HEK293 (cell line): ENCODE measurements at regions not wholly inside any gene's neighbourhood (a gene's known extent, or its start where the extent isn't known, plus 50 kb on each side); places are given as distances from the start of the nearest gene placed in this dataset.

Source experiments
- CTCF ChIA-PET: fragments of 350-600 bp; formaldehyde crosslinking; extraction: SDS; loops from one replicate; lab custom pipeline; 2021; ENCODE audit warnings: antibody characterized with exemption; lab: Yijun Ruan, JAX
- POLR2A ChIA-PET: fragments of 300-600 bp; formaldehyde crosslinking; extraction: SDS; loops from one replicate; lab custom pipeline; 2020; ENCODE audit warnings: antibody characterized with exemption, inconsistent platforms; lab: Yijun Ruan, JAX
- H3K27ac ChIP-seq: fragments of 200-500 bp; sonication (Bioruptor generic); 2 replicates; pipeline ENCODE4 v1.5.1; 2014; ENCODE audit warnings: low read depth, low read length, control low read depth, inconsistent platforms; ENCODE audit errors: extremely low read depth
- H3K36me3 ChIP-seq, 2 experiments: fragments of 200-500 bp in 1 of 2; sonication (Bioruptor generic) in 1 of 2; 1 replicate in 1 of 2; 2 replicates in 1 of 2; pipeline ENCODE4 v1.5.1; 2014 to 2017; ENCODE audit warnings: inconsistent platforms in 2 of 2, low read length in 2 of 2; ENCODE audit not compliant: control insufficient read depth in 2 of 2, insufficient read depth in 1 of 2
- H3K4me1 ChIP-seq: fragments of 200-500 bp; sonication (Bioruptor generic); 2 replicates; pipeline ENCODE4 v1.5.1; 2014; ENCODE audit warnings: mild to moderate bottlenecking, low read length, inconsistent platforms; ENCODE audit not compliant: control insufficient read depth, insufficient read depth
- H3K4me3 ChIP-seq: 2 replicates; pipeline ENCODE4 v1.5.1; 2011; ENCODE audit warnings: low read depth, mild to moderate bottlenecking, control low read depth, low read length, moderate library complexity
- H3K9me3 ChIP-seq: fragments of 200-500 bp; sonication (Bioruptor generic); 2 replicates; pipeline ENCODE4 v1.5.1; 2014; ENCODE audit warnings: low read depth, low read length, inconsistent platforms; ENCODE audit not compliant: control insufficient read depth, insufficient read depth
- KLF10 ChIP-seq: fragments of 450-650 bp; IDR thresholded peaks from 2 replicates; pipeline ENCODE4 v1.5.1; 2018; ENCODE audit warnings: missing biosample characterization, mild to moderate bottlenecking, missing genetic modification characterization
- SP2 ChIP-seq: fragments of 450-650 bp; formaldehyde crosslinking; IDR thresholded peaks from 2 replicates; pipeline ENCODE4 v1.5.1; 2016; ENCODE audit warnings: missing biosample characterization, missing genetic modification characterization
- ZNF133 ChIP-seq: fragments of 450-650 bp; formaldehyde crosslinking; IDR thresholded peaks from 2 replicates; pipeline ENCODE4 v1.5.1; 2016; ENCODE audit warnings: missing biosample characterization, missing genetic modification characterization
- ZNF157 ChIP-seq: fragments of 450-650 bp; formaldehyde crosslinking; IDR thresholded peaks from 2 replicates; pipeline ENCODE4 v1.5.1; 2016; ENCODE audit warnings: missing biosample characterization, missing genetic modification characterization
- ZNF202 ChIP-seq: fragments of 450-650 bp; formaldehyde crosslinking; IDR thresholded peaks from 2 replicates; pipeline ENCODE4 v1.5.1; 2016; ENCODE audit warnings: missing biosample characterization, missing genetic modification characterization, borderline replicate concordance
- ZNF274 ChIP-seq, 2 experiments: fragments of 200-500 bp in 1 of 2; fragments of 450-650 bp in 1 of 2; sonication (Bioruptor generic) in 1 of 2; formaldehyde crosslinking in 1 of 2; IDR thresholded peaks; 2 replicates each; pipeline versions ENCODE4 v1.5.1 to v1.6.1; 2014 to 2016; ENCODE audit warnings: borderline replicate concordance in 1 of 2, inconsistent platforms in 1 of 2, low read length in 1 of 2, missing biosample characterization in 1 of 2, missing genetic modification characterization in 1 of 2
- ZNF302 ChIP-seq: fragments of 450-650 bp; formaldehyde crosslinking; IDR thresholded peaks from 2 replicates; pipeline ENCODE4 v1.5.1; 2016; ENCODE audit warnings: missing biosample characterization, missing genetic modification characterization, low read depth
- ZNF362 ChIP-seq: fragments of 450-650 bp; formaldehyde crosslinking; IDR thresholded peaks from 2 replicates; pipeline ENCODE4 v1.5.1; 2016; ENCODE audit warnings: missing biosample characterization, missing genetic modification characterization
- ZNF37A ChIP-seq: fragments of 450-650 bp; IDR thresholded peaks from 2 replicates; pipeline ENCODE4 v1.5.1; 2018; ENCODE audit warnings: missing biosample characterization, missing genetic modification characterization
- ZNF48 ChIP-seq: fragments of 450-650 bp; formaldehyde crosslinking; IDR thresholded peaks from 2 replicates; pipeline ENCODE4 v1.5.1; 2016; ENCODE audit warnings: missing biosample characterization, missing genetic modification characterization
- ZNF555 ChIP-seq: fragments of 450-650 bp; formaldehyde crosslinking; conservative IDR thresholded peaks from 2 replicates; pipeline ENCODE4 v1.5.1; 2017; ENCODE audit warnings: missing biosample characterization, mild to moderate bottlenecking, missing genetic modification characterization, inconsistent platforms
- ZNF560 ChIP-seq: fragments of 450-650 bp; formaldehyde crosslinking; IDR thresholded peaks from 2 replicates; pipeline ENCODE4 v1.5.1; 2017; ENCODE audit warnings: missing biosample characterization, missing genetic modification characterization, borderline replicate concordance
- ZNF596 ChIP-seq: fragments of 450-650 bp; IDR thresholded peaks from 2 replicates; pipeline ENCODE4 v1.5.0; 2018; ENCODE audit warnings: missing biosample characterization, mild to moderate bottlenecking, missing genetic modification characterization, moderate library complexity
- ZNF600 ChIP-seq: fragments of 450-650 bp; formaldehyde crosslinking; IDR thresholded peaks from 2 replicates; pipeline ENCODE4 v1.5.1; 2016; ENCODE audit warnings: missing biosample characterization, missing genetic modification characterization
- ZNF629 ChIP-seq: fragments of 450-650 bp; formaldehyde crosslinking; IDR thresholded peaks from 2 replicates; pipeline ENCODE4 v1.5.1; 2017; ENCODE audit warnings: missing biosample characterization, missing genetic modification characterization
- ZNF791 ChIP-seq: fragments of 450-650 bp; formaldehyde crosslinking; IDR thresholded peaks from 2 replicates; pipeline ENCODE4 v1.5.1; 2016; ENCODE audit warnings: missing biosample characterization, missing genetic modification characterization
- ZSCAN30 ChIP-seq: fragments of 450-650 bp; IDR thresholded peaks from 2 replicates; pipeline ENCODE4 v1.5.1; 2018; ENCODE audit warnings: missing biosample characterization, mild to moderate bottlenecking, missing genetic modification characterization, moderate library complexity
- TF ChIP-seq, protein P1 (sequence below): fragments of 450-650 bp; formaldehyde crosslinking; IDR thresholded peaks from 2 replicates; pipeline ENCODE4 v1.5.1; 2016; ENCODE audit warnings: missing biosample characterization, missing genetic modification characterization
- TF ChIP-seq, protein P2 (sequence below): fragments of 450-650 bp; formaldehyde crosslinking; IDR thresholded peaks from 2 replicates; pipeline ENCODE4 v1.5.1; 2016; ENCODE audit warnings: missing biosample characterization, missing genetic modification characterization
- TF ChIP-seq, protein P3 (sequence below): fragments of 450-650 bp; formaldehyde crosslinking; IDR thresholded peaks from 2 replicates; pipeline ENCODE4 v1.5.1; 2017; ENCODE audit warnings: missing biosample characterization, missing genetic modification characterization
- TF ChIP-seq, protein P4 (sequence below): fragments of 450-650 bp; formaldehyde crosslinking; IDR thresholded peaks from 2 replicates; pipeline ENCODE4 v1.5.1; 2016; ENCODE audit warnings: missing biosample characterization, missing genetic modification characterization

DNA sequence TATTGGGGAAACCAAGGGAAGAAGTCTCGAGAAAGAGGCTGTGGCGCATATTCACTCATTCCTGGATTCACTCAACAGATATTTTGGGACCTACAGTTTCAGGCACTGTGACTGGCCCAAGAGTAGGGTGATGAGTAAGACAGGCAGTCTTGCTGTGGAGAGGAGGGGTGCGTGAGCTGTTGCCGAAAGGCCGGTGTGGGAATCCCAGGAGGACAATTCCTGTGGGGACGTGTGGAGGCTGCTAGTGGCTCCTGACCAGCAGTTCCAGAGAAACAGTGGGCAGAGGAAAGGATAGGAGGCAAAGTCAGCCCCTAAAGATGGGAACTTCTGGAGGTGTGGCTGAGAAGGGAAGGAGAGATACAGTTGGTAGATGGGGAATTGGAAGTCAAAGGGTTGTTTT is 59.3 kb upstream of the GRB10 start:
- Histone ChIP-seq H3K4me1 (no peaks in the 10 kb centered on the region), H3K27ac (no peak overlapping the region), H3K9me3 (no peaks in the 10 kb centered on the region), H3K4me3 (no peak overlapping the region), H3K36me3 (no peaks in the 10 kb centered on the region)
- ChIA-PET CTCF (interaction anchor here (0.6 kb wide), 1 partner anchor 364 kb away, joined by 3 read pairs; no protein-coding TSS in a partner anchor), POLR2A (no interaction called here)
- TF ChIP-seq ZNF555 (tag by site-specific recombination), result no peak
- TF ChIP-seq ZNF48, result no peak
- no peak for TF ChIP-seq ZNF157 (tag by site-specific recombination)
- TF ChIP-seq SP2 (tag by site-specific recombination), result no peak
- TF ChIP-seq ZNF133 (tag by site-specific recombination), result no peak
- no peak for TF ChIP-seq ZNF600 (tag by site-specific recombination)
- no peak for TF ChIP-seq ZNF202 (tag by site-specific recombination)
- no peak for TF ChIP-seq ZNF302 (tag by site-specific recombination)
- TF ChIP-seq, protein P1, sequence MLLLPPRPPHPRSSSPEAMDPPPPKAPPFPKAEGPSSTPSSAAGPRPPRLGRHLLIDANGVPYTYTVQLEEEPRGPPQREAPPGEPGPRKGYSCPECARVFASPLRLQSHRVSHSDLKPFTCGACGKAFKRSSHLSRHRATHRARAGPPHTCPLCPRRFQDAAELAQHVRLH (tag by site-specific recombination), result no peak
- no peak for TF ChIP-seq ZNF37A (tag by site-specific recombination)
- no peak for TF ChIP-seq ZNF560

DNA sequence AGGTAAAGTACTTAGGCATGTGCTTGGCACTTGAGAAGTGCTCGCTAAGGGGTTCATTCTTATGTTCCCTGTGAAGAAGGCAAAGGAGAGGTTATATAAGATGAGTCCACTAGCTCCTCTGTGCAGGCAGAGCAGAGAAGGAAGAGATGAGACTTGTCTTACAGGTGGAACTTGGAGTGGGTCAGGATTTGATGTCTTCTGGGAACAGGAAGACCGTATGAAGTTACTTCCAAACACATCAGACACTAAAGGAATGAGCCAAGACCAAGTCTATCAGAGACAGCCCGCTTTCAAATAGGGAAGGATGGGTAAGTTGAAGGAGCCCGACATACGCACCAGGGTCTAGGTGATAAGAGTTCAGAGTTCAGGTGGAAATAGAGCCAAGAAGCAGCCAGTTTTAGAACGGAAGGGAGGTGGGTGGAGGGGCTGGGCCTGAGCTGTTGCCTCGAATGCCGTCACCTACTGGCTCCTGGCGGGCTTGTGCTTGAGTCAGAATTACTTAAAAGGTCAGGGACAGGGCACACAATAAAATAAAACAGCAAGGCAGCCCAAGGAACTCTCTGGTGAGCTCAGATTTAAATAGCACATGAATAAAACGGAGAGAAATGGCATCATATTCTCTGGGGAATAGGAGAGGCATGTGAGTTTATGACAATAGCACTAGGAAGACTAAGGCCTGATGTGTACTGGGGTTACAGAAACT is 56.1 kb upstream of the GRB10 start:
- Histone ChIP-seq H3K9me3 (no peaks in the 10 kb centered on the region), H3K4me3 (no peak overlapping the region), H3K4me1 (no peaks in the 10 kb centered on the region), H3K27ac (no peak overlapping the region; the same call in 1 of the 2 replicates), H3K36me3 (no peaks in the 10 kb centered on the region)
- CTCF ChIA-PET, result interaction anchor here (0.6 kb wide), 1 partner anchor 262 kb away, joined by 3 read pairs; no protein-coding TSS in a partner anchor
- TF ChIP-seq ZNF791 (no peak), ZNF629 (tag by site-specific recombination) (0 out of 2 replicates have a peak, but pooled peaks have one; percentile 21)
- POLR2A ChIA-PET, result interaction anchor here (1.9 kb wide), 1 partner anchor 17 kb away, joined by 5 read pairs; no protein-coding TSS in a partner anchor

- H3K27ac ChIP-seq, result no peak overlapping the region; the same call in 1 of the 2 replicates
- no peaks in the 10 kb centered on the region for H3K9me3 ChIP-seq
- H3K36me3 ChIP-seq, result no peaks in the 10 kb centered on the region
- CTCF ChIA-PET, result no interaction called here
- POLR2A ChIA-PET, result interaction anchor here (1.9 kb wide), 1 partner anchor 16 kb away, joined by 5 read pairs; no protein-coding TSS in a partner anchor
- no peaks in the 10 kb centered on the region; the same call in 1 of the 2 replicates for H3K4me1 ChIP-seq
- no peak for TF ChIP-seq KLF10 (tag by site-specific recombination)
- no peak overlapping the region for H3K4me3 ChIP-seq
Measured at GRCh38 chr7:50837965-50838364, 55.3 kb upstream of the GRB10 start.

DNA sequence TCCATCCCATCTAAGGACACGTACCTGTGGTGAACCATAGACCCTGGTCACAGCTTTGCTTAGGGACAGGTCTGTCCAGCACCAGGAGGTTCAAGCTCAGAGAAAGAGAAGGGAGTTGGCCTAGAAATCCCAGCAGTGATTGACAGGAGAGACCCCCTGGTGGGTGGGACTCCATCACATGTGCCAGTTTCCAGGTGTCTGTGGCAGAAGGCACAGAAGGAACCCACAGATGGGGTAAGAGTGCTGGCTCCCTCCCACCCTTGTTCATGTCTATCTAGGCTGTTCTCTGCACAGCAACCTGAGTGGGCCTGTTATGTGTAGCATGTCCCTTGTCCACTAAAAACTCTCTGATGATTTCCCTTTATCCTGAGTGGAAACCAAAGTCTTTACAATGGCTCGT is 54.0 kb upstream of the GRB10 start:
- no peak overlapping the region for H3K4me3 ChIP-seq
- H3K9me3 ChIP-seq, result no peaks in the 10 kb centered on the region
- peaks cover 6% of the 10 kb centered on the region for H3K4me1 ChIP-seq
- no peak overlapping the region for H3K27ac ChIP-seq
- ChIA-PET CTCF (no interaction called here), POLR2A (no interaction called here)
- H3K36me3 ChIP-seq, result no peaks in the 10 kb centered on the region
- no peak for TF ChIP-seq ZNF596 (tag by site-specific recombination)
- no peak for TF ChIP-seq ZNF274 (IDR thresholded peaks at IDR 0.05; ENCODE audit: low read length)
- TF ChIP-seq ZNF274 (tag by site-specific recombination; IDR thresholded peaks at IDR 0.05; ENCODE audit: borderline replicate concordance), result no peak
- TF ChIP-seq, protein P2, sequence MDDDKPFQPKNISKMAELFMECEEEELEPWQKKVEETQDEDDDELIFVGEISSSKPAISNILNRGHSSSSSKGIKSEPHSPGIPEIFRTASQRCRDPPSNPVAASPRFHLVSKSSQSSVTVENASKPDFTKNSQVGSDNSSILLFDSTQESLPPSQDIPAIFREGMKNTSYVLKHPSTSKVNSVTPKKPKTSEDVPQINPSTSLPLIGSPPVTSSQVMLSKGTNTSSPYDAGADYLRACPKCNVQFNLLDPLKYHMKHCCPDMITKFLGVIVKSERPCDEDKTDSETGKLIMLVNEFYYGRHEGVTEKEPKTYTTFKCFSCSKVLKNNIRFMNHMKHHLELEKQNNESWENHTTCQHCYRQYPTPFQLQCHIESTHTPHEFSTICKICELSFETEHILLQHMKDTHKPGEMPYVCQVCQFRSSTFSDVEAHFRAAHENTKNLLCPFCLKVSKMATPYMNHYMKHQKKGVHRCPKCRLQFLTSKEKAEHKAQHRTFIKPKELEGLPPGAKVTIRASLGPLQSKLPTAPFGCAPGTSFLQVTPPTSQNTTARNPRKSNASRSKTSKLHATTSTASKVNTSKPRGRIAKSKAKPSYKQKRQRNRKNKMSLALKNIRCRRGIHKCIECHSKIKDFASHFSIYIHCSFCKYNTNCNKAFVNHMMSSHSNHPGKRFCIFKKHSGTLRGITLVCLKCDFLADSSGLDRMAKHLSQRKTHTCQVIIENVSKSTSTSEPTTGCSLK (tag by site-specific recombination), result no peak
- TF ChIP-seq ZNF629 (tag by site-specific recombination), result no peak
- TF ChIP-seq, protein P3, sequence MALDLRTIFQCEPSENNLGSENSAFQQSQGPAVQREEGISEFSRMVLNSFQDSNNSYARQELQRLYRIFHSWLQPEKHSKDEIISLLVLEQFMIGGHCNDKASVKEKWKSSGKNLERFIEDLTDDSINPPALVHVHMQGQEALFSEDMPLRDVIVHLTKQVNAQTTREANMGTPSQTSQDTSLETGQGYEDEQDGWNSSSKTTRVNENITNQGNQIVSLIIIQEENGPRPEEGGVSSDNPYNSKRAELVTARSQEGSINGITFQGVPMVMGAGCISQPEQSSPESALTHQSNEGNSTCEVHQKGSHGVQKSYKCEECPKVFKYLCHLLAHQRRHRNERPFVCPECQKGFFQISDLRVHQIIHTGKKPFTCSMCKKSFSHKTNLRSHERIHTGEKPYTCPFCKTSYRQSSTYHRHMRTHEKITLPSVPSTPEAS (tag by site-specific recombination), result no peak
- no peak for TF ChIP-seq ZNF362 (tag by site-specific recombination)
- no peak for TF ChIP-seq ZSCAN30 (tag by site-specific recombination)
- TF ChIP-seq, protein P4, sequence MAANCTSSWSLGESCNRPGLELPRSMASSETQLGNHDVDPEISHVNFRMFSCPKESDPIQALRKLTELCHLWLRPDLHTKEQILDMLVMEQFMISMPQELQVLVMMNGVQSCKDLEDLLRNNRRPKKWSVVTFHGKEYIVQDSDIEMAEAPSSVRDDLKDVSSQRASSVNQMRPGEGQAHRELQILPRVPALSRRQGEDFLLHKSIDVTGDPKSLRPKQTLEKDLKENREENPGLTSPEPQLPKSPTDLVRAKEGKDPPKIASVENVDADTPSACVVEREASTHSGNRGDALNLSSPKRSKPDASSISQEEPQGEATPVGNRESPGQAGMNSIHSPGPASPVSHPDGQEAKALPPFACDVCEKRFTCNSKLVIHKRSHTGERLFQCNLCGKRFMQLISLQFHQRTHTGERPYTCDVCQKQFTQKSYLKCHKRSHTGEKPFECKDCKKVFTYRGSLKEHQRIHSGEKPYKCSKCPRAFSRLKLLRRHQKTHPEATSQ (tag by site-specific recombination), result no peak
